ENCODE measurements at regions not wholly inside any gene's neighbourhood (a gene's known extent, or its start where the extent isn't known, plus 50 kb on each side); places are given as distances from the start of the nearest gene placed in this dataset.

DNA sequence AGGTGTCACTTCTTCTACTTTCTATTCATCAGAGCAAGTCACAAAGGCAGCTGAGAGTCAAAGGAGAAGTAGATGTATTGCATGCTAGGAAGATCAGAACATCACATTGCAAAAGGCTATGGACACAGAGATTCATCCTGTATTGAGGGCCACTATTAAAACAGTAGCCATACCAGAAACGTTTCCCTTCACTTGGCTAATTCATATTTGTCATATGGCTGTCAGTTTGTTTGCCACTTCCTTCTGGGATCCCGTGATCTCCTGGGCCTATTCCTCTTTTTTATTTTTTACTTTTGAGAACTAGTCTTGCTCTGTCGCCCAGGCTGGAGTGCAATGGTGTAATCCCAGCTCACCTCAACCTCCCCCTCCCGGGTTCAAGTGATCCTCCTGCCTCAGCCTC, 184.0 kb upstream of the SATB1 start:
- H3K4me1 Mint-ChIP-seq, result peaks cover 10% of the 10 kb centered on the region
- H3K27me3 ChIP-seq (ENCODE audit: control insufficient read depth in 2 of 2, insufficient read depth in 2 of 2, low read length in 2 of 2), result no peaks in the 10 kb centered on the region
- peaks cover 2 to 16% (median 10%) of the 10 kb centered on the region in 7 donors for H3K9me3 Mint-ChIP-seq
- no peak overlapping the region for H3K4me3 Mint-ChIP-seq
- no peaks in the 10 kb centered on the region for H3K79me2 ChIP-seq (ENCODE audit: insufficient read depth, low read length)
- peak overlapping the region; percentile 16 to 83 (median 45) for H3K27ac Mint-ChIP-seq
- H2AFZ ChIP-seq (ENCODE audit: insufficient read depth, low read depth, low read length, poor library complexity, severe bottlenecking), result no peak overlapping the region
- H3K36me3 Mint-ChIP-seq, result no peaks in the 10 kb centered on the region
- H3K27me3 Mint-ChIP-seq (ENCODE audit: low read depth in 3 of 3), result no peaks in the 10 kb centered on the region
- TF ChIP-seq, protein P1, sequence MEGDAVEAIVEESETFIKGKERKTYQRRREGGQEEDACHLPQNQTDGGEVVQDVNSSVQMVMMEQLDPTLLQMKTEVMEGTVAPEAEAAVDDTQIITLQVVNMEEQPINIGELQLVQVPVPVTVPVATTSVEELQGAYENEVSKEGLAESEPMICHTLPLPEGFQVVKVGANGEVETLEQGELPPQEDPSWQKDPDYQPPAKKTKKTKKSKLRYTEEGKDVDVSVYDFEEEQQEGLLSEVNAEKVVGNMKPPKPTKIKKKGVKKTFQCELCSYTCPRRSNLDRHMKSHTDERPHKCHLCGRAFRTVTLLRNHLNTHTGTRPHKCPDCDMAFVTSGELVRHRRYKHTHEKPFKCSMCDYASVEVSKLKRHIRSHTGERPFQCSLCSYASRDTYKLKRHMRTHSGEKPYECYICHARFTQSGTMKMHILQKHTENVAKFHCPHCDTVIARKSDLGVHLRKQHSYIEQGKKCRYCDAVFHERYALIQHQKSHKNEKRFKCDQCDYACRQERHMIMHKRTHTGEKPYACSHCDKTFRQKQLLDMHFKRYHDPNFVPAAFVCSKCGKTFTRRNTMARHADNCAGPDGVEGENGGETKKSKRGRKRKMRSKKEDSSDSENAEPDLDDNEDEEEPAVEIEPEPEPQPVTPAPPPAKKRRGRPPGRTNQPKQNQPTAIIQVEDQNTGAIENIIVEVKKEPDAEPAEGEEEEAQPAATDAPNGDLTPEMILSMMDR (IDR thresholded peaks at IDR 0.05), result no peak
- no peaks in the 10 kb centered on the region for H4K20me1 ChIP-seq (ENCODE audit: insufficient read depth, low read length)
- no peak overlapping the region for H3K27ac ChIP-seq (ENCODE audit: low read depth in 1 of 2, low read length in 2 of 2)
- H3K4me1 ChIP-seq (ENCODE audit: control insufficient read depth in 1 of 2, insufficient read depth in 2 of 2, low read length in 2 of 2), result peaks cover 0 to 3% of the 10 kb centered on the region in 2 donors
- DNase-seq, result peak; percentile 18 to 40 (median 24)
- H3K4me2 ChIP-seq (replicated peaks; ENCODE audit: extremely low read depth, low read length, poor library complexity, severe bottlenecking), result no peak overlapping the region
- H3K4me3 ChIP-seq (replicated peaks in 1 of 3; ENCODE audit: low read depth in 2 of 3, low read length in 3 of 3), result no peak overlapping the region
- intact Hi-C loops (cut with micrococcal nuclease), result no loop called here
- 0% methylated on average over 1 of the region's 4 CpGs for WGBS (ENCODE audit: insufficient coverage)
- H3K9ac ChIP-seq (ENCODE audit: insufficient read depth, low read length, poor library complexity, severe bottlenecking), result no peak overlapping the region
- no peaks in the 10 kb centered on the region for H3K36me3 ChIP-seq (replicated peaks in 1 of 2; ENCODE audit: control insufficient read depth in 1 of 2, insufficient read depth in 2 of 2, low read length in 2 of 2)
- no peaks in the 10 kb centered on the region for H3K9me3 ChIP-seq (replicated peaks in 1 of 2; ENCODE audit: control insufficient read depth in 1 of 2, insufficient read depth in 1 of 2, low read length in 2 of 2)

- no peak overlapping the region for H3K27ac Mint-ChIP-seq
- DNase-seq, result no peak
- Histone ChIP-seq H3K27ac (ENCODE audit: low read depth in 1 of 2, low read length in 2 of 2) (no peak overlapping the region), H4K20me1 (ENCODE audit: insufficient read depth, low read length) (no peaks in the 10 kb centered on the region), H3K36me3 (replicated peaks in 1 of 2; ENCODE audit: control insufficient read depth in 1 of 2, insufficient read depth in 2 of 2, low read length in 2 of 2) (no peaks in the 10 kb centered on the region), H3K79me2 (ENCODE audit: insufficient read depth, low read length) (no peaks in the 10 kb centered on the region), H3K27me3 (ENCODE audit: control insufficient read depth in 2 of 2, insufficient read depth in 2 of 2, low read length in 2 of 2) (no peaks in the 10 kb centered on the region), H3K9ac (ENCODE audit: insufficient read depth, low read length, poor library complexity, severe bottlenecking) (no peak overlapping the region), H3K4me1 (ENCODE audit: control insufficient read depth in 1 of 2, insufficient read depth in 2 of 2, low read length in 2 of 2) (no peaks in the 10 kb centered on the region), H3K4me3 (replicated peaks in 1 of 3; ENCODE audit: low read depth in 2 of 3, low read length in 3 of 3) (no peak overlapping the region), H2AFZ (ENCODE audit: insufficient read depth, low read depth, low read length, poor library complexity, severe bottlenecking) (no peak overlapping the region), H3K4me2 (replicated peaks; ENCODE audit: extremely low read depth, low read length, poor library complexity, severe bottlenecking) (no peak overlapping the region), H3K9me3 (replicated peaks in 1 of 2; ENCODE audit: control insufficient read depth in 1 of 2, insufficient read depth in 1 of 2, low read length in 2 of 2) (peaks cover 0 to 8% of the 10 kb centered on the region in 2 donors)
- no peak overlapping the region for H3K4me3 Mint-ChIP-seq
- TF ChIP-seq, protein P1 (IDR thresholded peaks at IDR 0.05), result no peak
- H3K36me3 Mint-ChIP-seq, result no peaks in the 10 kb centered on the region
- no peaks in the 10 kb centered on the region for H3K27me3 Mint-ChIP-seq (ENCODE audit: low read depth in 3 of 3)
- WGBS (ENCODE audit: insufficient coverage), result 100% methylated on average over 2 of the region's 4 CpGs
- peaks cover 6 to 19% (median 15%) of the 10 kb centered on the region in 7 donors for H3K9me3 Mint-ChIP-seq
- peaks cover 10% of the 10 kb centered on the region for H3K4me1 Mint-ChIP-seq
- intact Hi-C loops (cut with micrococcal nuclease), result no loop called here
These were observed 172.8 kb upstream of the SATB1 start for GRCh38 chr3:18597919-18598318.
